ENCODE measurements at regions not wholly inside any gene's neighbourhood (a gene's known extent, or its start where the extent isn't known, plus 50 kb on each side); places are given as distances from the start of the nearest gene placed in this dataset.

DNA sequence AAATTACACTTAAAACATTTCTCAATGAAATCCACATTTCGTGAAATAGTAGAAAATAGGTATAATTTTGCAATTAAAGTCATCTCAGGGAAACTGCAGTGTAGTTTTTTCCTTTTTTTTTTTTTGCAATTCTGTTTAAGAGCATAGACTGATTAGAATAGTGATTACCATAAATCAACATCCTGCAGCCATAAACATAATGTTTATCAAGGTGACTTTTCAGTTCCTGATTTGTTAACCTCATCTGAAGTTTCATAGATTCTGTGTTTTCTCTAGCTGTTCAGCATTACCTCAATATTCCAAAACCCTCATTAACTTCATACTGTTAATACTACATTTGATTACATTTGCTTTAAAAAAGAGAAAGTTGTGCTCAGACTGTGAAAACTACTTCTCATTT lies 286.3 kb upstream of the DACH1 start:
- intact Hi-C loops (cut with micrococcal nuclease) = no loop called here
- no peak overlapping the region for H3K9ac ChIP-seq (ENCODE audit: insufficient read depth, low read length, poor library complexity, severe bottlenecking)
- Mint-ChIP-seq H3K27me3 (ENCODE audit: low read depth in 3 of 3) (no peaks in the 10 kb centered on the region), H3K4me3 (no peak overlapping the region), H3K27ac (no peak overlapping the region), H3K9me3 (peaks cover 3 to 13% (median 5%) of the 10 kb centered on the region in 7 donors), H3K36me3 (no peaks in the 10 kb centered on the region), H3K4me1 (no peaks in the 10 kb centered on the region)
- H3K27ac ChIP-seq (ENCODE audit: low read depth in 1 of 2, low read length in 2 of 2) = no peak overlapping the region
- TF ChIP-seq, protein P1, sequence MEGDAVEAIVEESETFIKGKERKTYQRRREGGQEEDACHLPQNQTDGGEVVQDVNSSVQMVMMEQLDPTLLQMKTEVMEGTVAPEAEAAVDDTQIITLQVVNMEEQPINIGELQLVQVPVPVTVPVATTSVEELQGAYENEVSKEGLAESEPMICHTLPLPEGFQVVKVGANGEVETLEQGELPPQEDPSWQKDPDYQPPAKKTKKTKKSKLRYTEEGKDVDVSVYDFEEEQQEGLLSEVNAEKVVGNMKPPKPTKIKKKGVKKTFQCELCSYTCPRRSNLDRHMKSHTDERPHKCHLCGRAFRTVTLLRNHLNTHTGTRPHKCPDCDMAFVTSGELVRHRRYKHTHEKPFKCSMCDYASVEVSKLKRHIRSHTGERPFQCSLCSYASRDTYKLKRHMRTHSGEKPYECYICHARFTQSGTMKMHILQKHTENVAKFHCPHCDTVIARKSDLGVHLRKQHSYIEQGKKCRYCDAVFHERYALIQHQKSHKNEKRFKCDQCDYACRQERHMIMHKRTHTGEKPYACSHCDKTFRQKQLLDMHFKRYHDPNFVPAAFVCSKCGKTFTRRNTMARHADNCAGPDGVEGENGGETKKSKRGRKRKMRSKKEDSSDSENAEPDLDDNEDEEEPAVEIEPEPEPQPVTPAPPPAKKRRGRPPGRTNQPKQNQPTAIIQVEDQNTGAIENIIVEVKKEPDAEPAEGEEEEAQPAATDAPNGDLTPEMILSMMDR (IDR thresholded peaks at IDR 0.05) = no peak
- H3K9me3 ChIP-seq (replicated peaks in 1 of 2; ENCODE audit: control insufficient read depth in 1 of 2, insufficient read depth in 1 of 2, low read length in 2 of 2) = no peaks in the 10 kb centered on the region
- no peaks in the 10 kb centered on the region for H3K27me3 ChIP-seq (ENCODE audit: control insufficient read depth in 2 of 2, insufficient read depth in 2 of 2, low read length in 2 of 2)
- no peaks in the 10 kb centered on the region for H3K36me3 ChIP-seq (replicated peaks in 1 of 2; ENCODE audit: control insufficient read depth in 1 of 2, insufficient read depth in 2 of 2, low read length in 2 of 2)
- DNase-seq = no peak
- no peaks in the 10 kb centered on the region for H3K4me1 ChIP-seq (ENCODE audit: control insufficient read depth in 1 of 2, insufficient read depth in 2 of 2, low read length in 2 of 2)
- WGBS (ENCODE audit: insufficient coverage) = no CpG with 5 or more reads among the region's 1 CpG
- no peak overlapping the region for H2AFZ ChIP-seq (ENCODE audit: insufficient read depth, low read depth, low read length, poor library complexity, severe bottlenecking)
- H3K79me2 ChIP-seq (ENCODE audit: insufficient read depth, low read length) = no peaks in the 10 kb centered on the region
- no peak overlapping the region for H3K4me3 ChIP-seq (replicated peaks in 1 of 3; ENCODE audit: low read depth in 2 of 3, low read length in 3 of 3)
- no peak overlapping the region for H3K4me2 ChIP-seq (replicated peaks; ENCODE audit: extremely low read depth, low read length, poor library complexity, severe bottlenecking)
- no peaks in the 10 kb centered on the region for H4K20me1 ChIP-seq (ENCODE audit: insufficient read depth, low read length)

DNA sequence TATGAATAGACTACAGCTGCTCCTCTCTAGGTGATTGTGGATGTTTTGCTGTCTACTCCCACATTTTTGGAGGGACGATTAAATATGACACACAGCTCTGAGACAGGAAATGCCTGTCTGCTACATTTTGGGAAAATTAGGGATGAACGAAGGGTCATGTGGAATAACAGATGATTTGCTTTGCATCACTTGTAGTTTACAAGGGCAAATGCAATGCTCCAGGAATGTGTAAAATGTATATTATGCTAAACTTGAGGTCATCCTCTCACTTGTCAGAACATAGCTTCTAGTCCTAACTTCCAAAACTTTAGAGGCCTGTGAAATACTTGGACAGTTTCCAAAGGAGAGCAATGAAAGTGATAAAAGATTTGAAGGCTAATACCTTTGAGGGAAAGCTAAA lies 284.2 kb upstream of the DACH1 start:
- no peak overlapping the region for H2AFZ ChIP-seq (ENCODE audit: insufficient read depth, low read depth, low read length, poor library complexity, severe bottlenecking)

More for the DNA sequence above, 284.2 kb upstream of the DACH1 start:
- Mint-ChIP-seq H3K9me3 (peaks cover 3 to 8% (median 5%) of the 10 kb centered on the region in 7 donors), H3K36me3 (no peaks in the 10 kb centered on the region), H3K4me3 (no peak overlapping the region), H3K27me3 (ENCODE audit: low read depth in 3 of 3) (no peaks in the 10 kb centered on the region), H3K4me1 (no peaks in the 10 kb centered on the region), H3K27ac (no peak overlapping the region)
- Histone ChIP-seq H3K9ac (ENCODE audit: insufficient read depth, low read length, poor library complexity, severe bottlenecking) (no peak overlapping the region), H3K4me1 (ENCODE audit: control insufficient read depth in 1 of 2, insufficient read depth in 2 of 2, low read length in 2 of 2) (no peaks in the 10 kb centered on the region), H3K4me3 (replicated peaks in 1 of 3; ENCODE audit: low read depth in 2 of 3, low read length in 3 of 3) (no peak overlapping the region), H3K4me2 (replicated peaks; ENCODE audit: extremely low read depth, low read length, poor library complexity, severe bottlenecking) (no peak overlapping the region), H3K79me2 (ENCODE audit: insufficient read depth, low read length) (no peaks in the 10 kb centered on the region), H4K20me1 (ENCODE audit: insufficient read depth, low read length) (no peaks in the 10 kb centered on the region), H3K27ac (ENCODE audit: low read depth in 1 of 2, low read length in 2 of 2) (no peak overlapping the region), H3K9me3 (replicated peaks in 1 of 2; ENCODE audit: control insufficient read depth in 1 of 2, insufficient read depth in 1 of 2, low read length in 2 of 2) (no peaks in the 10 kb centered on the region), H3K27me3 (ENCODE audit: control insufficient read depth in 2 of 2, insufficient read depth in 2 of 2, low read length in 2 of 2) (no peaks in the 10 kb centered on the region), H3K36me3 (replicated peaks in 1 of 2; ENCODE audit: control insufficient read depth in 1 of 2, insufficient read depth in 2 of 2, low read length in 2 of 2) (no peaks in the 10 kb centered on the region)
- intact Hi-C loops (cut with micrococcal nuclease) = no loop called here
- no peak for DNase-seq
- TF ChIP-seq, protein P1 (IDR thresholded peaks at IDR 0.05) = no peak
- WGBS (ENCODE audit: insufficient coverage) = 60% methylated on average over 1 of the region's 2 CpGs

Measured in CD14-positive monocyte (primary cell).